NT2/D1 (cell line): ENCODE measurements at regions not wholly inside any gene's neighbourhood (a gene's known extent, or its start where the extent isn't known, plus 50 kb on each side); places are given as distances from the start of the nearest gene placed in this dataset.

Experiments used
- DNase-seq: peaks from one replicate; pipeline ENCODE4 v3.0.0-alpha.2; 2011; ENCODE audit warnings: low read depth, low spot score
- H3K27me3 ChIP-seq: 2 replicates; pipeline ENCODE4 v1.6.0; 2011; ENCODE audit warnings: mild to moderate bottlenecking; ENCODE audit not compliant: insufficient read length, insufficient read depth
- H3K36me3 ChIP-seq: 2 replicates; pipeline ENCODE4 v1.6.1; 2011; ENCODE audit warnings: mild to moderate bottlenecking, low read length, mixed read lengths; ENCODE audit not compliant: insufficient read depth, insufficient read length
- H3K4me1 ChIP-seq: 2 replicates; pipeline ENCODE4 v1.5.1; 2011; ENCODE audit not compliant: insufficient read depth, insufficient read length
- H3K4me3 ChIP-seq: 2 replicates; pipeline ENCODE4 v1.5.1; 2011; ENCODE audit warnings: low read depth; ENCODE audit not compliant: insufficient read length
- H3K9ac ChIP-seq: 2 replicates; pipeline ENCODE4 v1.6.0; 2011; ENCODE audit warnings: low read depth; ENCODE audit not compliant: insufficient read length
- H3K9me3 ChIP-seq: 2 replicates; pipeline ENCODE4 v1.5.1; 2011; ENCODE audit warnings: mild to moderate bottlenecking, low read length; ENCODE audit not compliant: insufficient read depth
- SUZ12 ChIP-seq: IDR thresholded peaks from 2 replicates; pipeline ENCODE4 v1.6.1; 2011; ENCODE audit not compliant: insufficient read length, insufficient read depth; ENCODE audit errors: extremely low read depth
- YY1 ChIP-seq: IDR thresholded peaks from 2 replicates; pipeline ENCODE4 v1.6.1; 2011; ENCODE audit not compliant: insufficient read length, insufficient read depth
- ZNF274 ChIP-seq: IDR thresholded peaks from 2 replicates; pipeline ENCODE4 v1.6.1; 2011; ENCODE audit warnings: mild to moderate bottlenecking, low read depth, low read length

GRCh38 chr2:212873256-212873655 lies 278.2 kb downstream of the IKZF2 start:
- H3K27me3 ChIP-seq = no peaks in the 10 kb centered on the region
- H3K4me1 ChIP-seq = no peaks in the 10 kb centered on the region
- DNase-seq = no peak
- H3K9me3 ChIP-seq = peaks cover 12% of the 10 kb centered on the region
- no peak overlapping the region for H3K9ac ChIP-seq
- TF ChIP-seq SUZ12 (no peak), YY1 (no peak), ZNF274 (no peak)
- no peaks in the 10 kb centered on the region for H3K36me3 ChIP-seq
- H3K4me3 ChIP-seq = no peak overlapping the region

- DNase-seq = no peak
- no peak overlapping the region for H3K9ac ChIP-seq
- H3K4me1 ChIP-seq = no peaks in the 10 kb centered on the region
- H3K9me3 ChIP-seq = peaks cover 13% of the 10 kb centered on the region
- no peak overlapping the region for H3K4me3 ChIP-seq
- no peaks in the 10 kb centered on the region for H3K27me3 ChIP-seq
- no peak for TF ChIP-seq ZNF274
- no peak for TF ChIP-seq YY1
- TF ChIP-seq SUZ12 = no peak
- no peaks in the 10 kb centered on the region for H3K36me3 ChIP-seq
Observed at GRCh38 chr2:212871597-212871996, 279.8 kb downstream of the IKZF2 start.

GRCh38 chr2:212864186-212864585 lies 287.2 kb downstream of the IKZF2 start:
- TF ChIP-seq SUZ12 = no peak
- no peak for TF ChIP-seq ZNF274
- TF ChIP-seq YY1 = no peak
- DNase-seq = no peak
- peaks cover 45% of the 10 kb centered on the region for H3K9me3 ChIP-seq
- H3K4me3 ChIP-seq = no peak overlapping the region
- no peaks in the 10 kb centered on the region for H3K4me1 ChIP-seq
- no peaks in the 10 kb centered on the region for H3K27me3 ChIP-seq
- H3K36me3 ChIP-seq = no peaks in the 10 kb centered on the region
- no peak overlapping the region for H3K9ac ChIP-seq

- Histone ChIP-seq H3K9ac (no peak overlapping the region), H3K9me3 (peaks cover 45% of the 10 kb centered on the region), H3K27me3 (no peaks in the 10 kb centered on the region), H3K4me3 (no peak overlapping the region), H3K4me1 (no peaks in the 10 kb centered on the region), H3K36me3 (no peaks in the 10 kb centered on the region)
- TF ChIP-seq SUZ12 = no peak
- no peak for TF ChIP-seq YY1
- TF ChIP-seq ZNF274 = no peak
- peak; percentile 61 for DNase-seq
Observed at GRCh38 chr2:212863185-212863588, 288.2 kb downstream of the IKZF2 start.

GRCh38 chr2:212858496-212858895 lies 292.9 kb downstream of the IKZF2 start:
- H3K4me1 ChIP-seq = no peaks in the 10 kb centered on the region
- DNase-seq = no peak
- H3K9me3 ChIP-seq = peaks cover 22% of the 10 kb centered on the region
- no peaks in the 10 kb centered on the region for H3K27me3 ChIP-seq
- no peak for TF ChIP-seq YY1
- H3K36me3 ChIP-seq = no peaks in the 10 kb centered on the region
- no peak overlapping the region for H3K4me3 ChIP-seq
- no peak overlapping the region for H3K9ac ChIP-seq

- Histone ChIP-seq H3K27me3 (no peaks in the 10 kb centered on the region), H3K4me3 (no peak overlapping the region), H3K4me1 (no peaks in the 10 kb centered on the region), H3K9ac (no peak overlapping the region), H3K36me3 (no peaks in the 10 kb centered on the region), H3K9me3 (no peaks in the 10 kb centered on the region)
- no peak for DNase-seq
- TF ChIP-seq ZNF274 (no peak), SUZ12 (no peak), YY1 (no peak)
Observed at GRCh38 chr2:212854771-212855170, 296.6 kb downstream of the IKZF2 start.

- H3K36me3 ChIP-seq = no peaks in the 10 kb centered on the region
- TF ChIP-seq SUZ12 (no peak), ZNF274 (no peak), YY1 (no peak)
- no peak overlapping the region for H3K9ac ChIP-seq
- DNase-seq = no peak
- no peaks in the 10 kb centered on the region for H3K4me1 ChIP-seq
- no peak overlapping the region for H3K4me3 ChIP-seq
- H3K9me3 ChIP-seq = no peaks in the 10 kb centered on the region
- no peaks in the 10 kb centered on the region for H3K27me3 ChIP-seq
Observed at GRCh38 chr2:212854116-212854515, 297.3 kb downstream of the IKZF2 start.

- TF ChIP-seq SUZ12 (no peak), ZNF274 (no peak), YY1 (no peak)
- H3K4me1 ChIP-seq = no peaks in the 10 kb centered on the region
- no peak overlapping the region for H3K9ac ChIP-seq
- DNase-seq = no peak
- no peaks in the 10 kb centered on the region for H3K9me3 ChIP-seq
- H3K4me3 ChIP-seq = no peak overlapping the region
- H3K27me3 ChIP-seq = no peaks in the 10 kb centered on the region
- H3K36me3 ChIP-seq = no peaks in the 10 kb centered on the region
Observed at GRCh38 chr2:212845941-212846340, 305.5 kb downstream of the IKZF2 start.
